ENCODE measurements at regions not wholly inside any gene's neighbourhood (a gene's known extent, or its start where the extent isn't known, plus 50 kb on each side); places are given as distances from the start of the nearest gene placed in this dataset.

- no peak for DNase-seq
- Mint-ChIP-seq H3K27me3 (ENCODE audit: insufficient read depth, unreplicated experiment) (no peaks in the 10 kb centered on the region), H3K27ac (ENCODE audit: unreplicated experiment) (no peak overlapping the region), H3K36me3 (ENCODE audit: insufficient read depth, unreplicated experiment) (no peaks in the 10 kb centered on the region), H3K9me3 (ENCODE audit: unreplicated experiment) (no peaks in the 10 kb centered on the region), H3K4me3 (ENCODE audit: unreplicated experiment) (no peak overlapping the region), H3K4me1 (ENCODE audit: low read depth, unreplicated experiment) (no peaks in the 10 kb centered on the region)
- H3K9me3 ChIP-seq, result no peaks in the 10 kb centered on the region
- ChIA-PET CTCF (no interaction called here), POLR2A (no interaction called here)
- intact Hi-C loops (cut with micrococcal nuclease; ENCODE audit: unreplicated experiment), result no loop called here
- H3K4me1 ChIP-seq, result no peaks in the 10 kb centered on the region
- no peaks in the 10 kb centered on the region for H3K27me3 ChIP-seq (replicated peaks; ENCODE audit: control insufficient read depth, insufficient read depth, low read length)
- H3K36me3 ChIP-seq (ENCODE audit: control insufficient read depth, insufficient read depth, low read length), result no peaks in the 10 kb centered on the region
- H3K4me3 ChIP-seq (ENCODE audit: low read depth, low read length), result no peak overlapping the region
- BruUV-seq (replicated peaks), result no TSS peak
- no peak for TF ChIP-seq CTCF (IDR thresholded peaks at IDR 0.05; ENCODE audit: insufficient read depth in 1 of 2, low read depth in 1 of 2, low read length in 1 of 2, severe bottlenecking in 1 of 2, unreplicated experiment in 1 of 2)
Observed at GRCh38 chr12:91349476-91349875, 166.9 kb upstream of the DCN start.

- Mint-ChIP-seq H3K4me3 (ENCODE audit: unreplicated experiment) (no peak overlapping the region), H3K4me1 (ENCODE audit: low read depth, unreplicated experiment) (no peaks in the 10 kb centered on the region), H3K36me3 (ENCODE audit: insufficient read depth, unreplicated experiment) (no peaks in the 10 kb centered on the region), H3K27me3 (ENCODE audit: insufficient read depth, unreplicated experiment) (no peaks in the 10 kb centered on the region), H3K27ac (ENCODE audit: unreplicated experiment) (no peak overlapping the region), H3K9me3 (ENCODE audit: unreplicated experiment) (no peaks in the 10 kb centered on the region)
- no peak for TF ChIP-seq CTCF (IDR thresholded peaks at IDR 0.05; ENCODE audit: insufficient read depth in 1 of 2, low read depth in 1 of 2, low read length in 1 of 2, severe bottlenecking in 1 of 2, unreplicated experiment in 1 of 2)
- no TSS peak for BruUV-seq (replicated peaks)
- Histone ChIP-seq H3K36me3 (ENCODE audit: control insufficient read depth, insufficient read depth, low read length) (no peaks in the 10 kb centered on the region), H3K9me3 (no peaks in the 10 kb centered on the region), H3K4me3 (ENCODE audit: low read depth, low read length) (no peak overlapping the region), H3K27me3 (replicated peaks; ENCODE audit: control insufficient read depth, insufficient read depth, low read length) (no peaks in the 10 kb centered on the region), H3K4me1 (no peaks in the 10 kb centered on the region)
- CTCF ChIA-PET, result no interaction called here
- intact Hi-C loops (cut with micrococcal nuclease; ENCODE audit: unreplicated experiment), result no loop called here
- POLR2A ChIA-PET, result no interaction called here
- DNase-seq, result no peak
Observed at GRCh38 chr12:91347481-91348214, 165.0 kb upstream of the DCN start.

DNA sequence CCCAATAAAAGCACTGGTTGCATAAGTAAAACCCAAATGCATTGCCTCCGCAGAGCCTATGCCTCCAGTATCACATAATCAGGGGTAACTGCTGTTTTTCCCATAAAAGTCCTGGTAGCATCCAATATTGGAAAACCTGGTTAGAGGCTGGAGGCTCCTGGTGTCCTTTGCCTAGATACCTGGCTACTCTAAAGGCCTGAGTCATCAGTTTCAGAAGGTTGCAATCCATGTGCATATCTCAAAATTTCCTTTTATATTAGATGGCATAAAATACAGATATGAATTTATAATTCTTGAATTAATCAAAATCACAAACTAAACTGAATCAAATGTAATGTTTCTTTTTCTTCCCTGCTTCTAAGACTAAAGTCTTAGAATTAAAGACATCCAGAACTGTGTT, 164.2 kb upstream of the DCN start:
- BruUV-seq (replicated peaks), result no TSS peak
- no peaks in the 10 kb centered on the region for H3K4me1 ChIP-seq
- intact Hi-C loops (cut with micrococcal nuclease; ENCODE audit: unreplicated experiment), result no loop called here
- Mint-ChIP-seq H3K4me3 (ENCODE audit: unreplicated experiment) (no peak overlapping the region), H3K9me3 (ENCODE audit: unreplicated experiment) (no peaks in the 10 kb centered on the region), H3K27me3 (ENCODE audit: insufficient read depth, unreplicated experiment) (no peaks in the 10 kb centered on the region), H3K27ac (ENCODE audit: unreplicated experiment) (no peak overlapping the region), H3K4me1 (ENCODE audit: low read depth, unreplicated experiment) (no peaks in the 10 kb centered on the region), H3K36me3 (ENCODE audit: insufficient read depth, unreplicated experiment) (no peaks in the 10 kb centered on the region)
- H3K27me3 ChIP-seq (replicated peaks; ENCODE audit: control insufficient read depth, insufficient read depth, low read length), result no peaks in the 10 kb centered on the region
- H3K9me3 ChIP-seq, result no peaks in the 10 kb centered on the region
- H3K4me3 ChIP-seq (ENCODE audit: low read depth, low read length), result no peak overlapping the region
- no peak for TF ChIP-seq CTCF (IDR thresholded peaks at IDR 0.05; ENCODE audit: insufficient read depth in 1 of 2, low read depth in 1 of 2, low read length in 1 of 2, severe bottlenecking in 1 of 2, unreplicated experiment in 1 of 2)
- no peak for DNase-seq
- no peaks in the 10 kb centered on the region for H3K36me3 ChIP-seq (ENCODE audit: control insufficient read depth, insufficient read depth, low read length)
- CTCF ChIA-PET, result no interaction called here
- POLR2A ChIA-PET, result no interaction called here
